ENCODE measurements at regions not wholly inside any gene's neighbourhood (a gene's known extent, or its start where the extent isn't known, plus 50 kb on each side); places are given as distances from the start of the nearest gene placed in this dataset.

DNA sequence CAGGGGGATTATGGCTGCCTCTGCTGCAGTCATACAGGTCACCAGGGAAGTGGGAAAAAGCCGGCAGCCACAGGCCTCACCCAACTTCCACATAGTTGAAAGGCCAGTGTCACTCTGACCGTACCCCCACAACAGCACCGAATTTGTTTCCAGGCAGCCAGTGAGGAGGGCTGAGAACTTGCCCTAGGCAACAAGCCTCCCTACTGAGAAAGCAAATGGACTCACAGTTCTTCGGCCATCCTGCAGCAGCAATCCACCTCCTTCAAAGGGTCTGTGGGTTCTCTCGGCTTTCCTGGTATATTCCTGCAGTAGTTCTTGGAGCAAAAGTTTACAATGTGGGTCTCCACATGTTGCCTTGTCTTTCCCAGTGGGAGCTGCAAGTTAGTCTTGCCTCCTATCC lies 251.3 kb downstream of the ETNK1 start:
- intact Hi-C loops (cut with micrococcal nuclease; ENCODE audit: unreplicated experiment), result no loop called here
- Histone ChIP-seq H3K4me3 (ENCODE audit: low read depth, low read length) (no peak overlapping the region), H3K27me3 (replicated peaks; ENCODE audit: control insufficient read depth, insufficient read depth, low read length) (no peaks in the 10 kb centered on the region), H3K9me3 (0 out of 2 replicates have a peak, but pooled peaks cover 2% of the 10 kb centered on the region), H3K36me3 (ENCODE audit: control insufficient read depth, insufficient read depth, low read length) (no peaks in the 10 kb centered on the region), H3K4me1 (no peaks in the 10 kb centered on the region)
- no peak overlapping the region for H3K4me3 Mint-ChIP-seq (ENCODE audit: unreplicated experiment)
- DNase-seq, result no peak
- no peaks in the 10 kb centered on the region for H3K36me3 Mint-ChIP-seq (ENCODE audit: insufficient read depth, unreplicated experiment)
- H3K4me1 Mint-ChIP-seq (ENCODE audit: low read depth, unreplicated experiment), result no peaks in the 10 kb centered on the region
- H3K27ac Mint-ChIP-seq (ENCODE audit: unreplicated experiment), result no peak overlapping the region
- no peak for TF ChIP-seq CTCF (IDR thresholded peaks at IDR 0.05; ENCODE audit: insufficient read depth in 1 of 2, low read depth in 1 of 2, low read length in 1 of 2, severe bottlenecking in 1 of 2, unreplicated experiment in 1 of 2)
- BruUV-seq (replicated peaks), result no TSS peak
- H3K27me3 Mint-ChIP-seq (ENCODE audit: insufficient read depth, unreplicated experiment), result peaks cover 3% of the 10 kb centered on the region
- CTCF ChIA-PET, result interaction anchor here (0.6 to 0.7 kb wide), 2 partner anchors 48 to 1830 kb away, joined by 3 to 4 read pairs; no protein-coding TSS in a partner anchor
- no peaks in the 10 kb centered on the region for H3K9me3 Mint-ChIP-seq (ENCODE audit: unreplicated experiment)
- POLR2A ChIA-PET, result no interaction called here

- CTCF ChIA-PET, result no interaction called here
- H3K27ac Mint-ChIP-seq (ENCODE audit: unreplicated experiment), result no peak overlapping the region
- H3K4me1 Mint-ChIP-seq (ENCODE audit: low read depth, unreplicated experiment), result no peaks in the 10 kb centered on the region
- 0 out of 2 replicates have a peak, but pooled peaks cover 2% of the 10 kb centered on the region for H3K9me3 ChIP-seq
- H3K4me1 ChIP-seq, result no peaks in the 10 kb centered on the region
- no peaks in the 10 kb centered on the region for H3K27me3 ChIP-seq (replicated peaks; ENCODE audit: control insufficient read depth, insufficient read depth, low read length)
- no peaks in the 10 kb centered on the region for H3K36me3 ChIP-seq (ENCODE audit: control insufficient read depth, insufficient read depth, low read length)
- H3K36me3 Mint-ChIP-seq (ENCODE audit: insufficient read depth, unreplicated experiment), result no peaks in the 10 kb centered on the region
- POLR2A ChIA-PET, result no interaction called here
- no peaks in the 10 kb centered on the region for H3K27me3 Mint-ChIP-seq (ENCODE audit: insufficient read depth, unreplicated experiment)
- no peaks in the 10 kb centered on the region for H3K9me3 Mint-ChIP-seq (ENCODE audit: unreplicated experiment)
- no peak for DNase-seq
- intact Hi-C loops (cut with micrococcal nuclease; ENCODE audit: unreplicated experiment), result no loop called here
- H3K4me3 Mint-ChIP-seq (ENCODE audit: unreplicated experiment), result no peak overlapping the region
- no peak for TF ChIP-seq CTCF (IDR thresholded peaks at IDR 0.05; ENCODE audit: insufficient read depth in 1 of 2, low read depth in 1 of 2, low read length in 1 of 2, severe bottlenecking in 1 of 2, unreplicated experiment in 1 of 2)
- H3K4me3 ChIP-seq (ENCODE audit: low read depth, low read length), result no peak overlapping the region
- no TSS peak for BruUV-seq (replicated peaks)
Measured at GRCh38 chr12:22879203-22879602, 254.2 kb downstream of the ETNK1 start.

GRCh38 chr12:22880331-22880730 lies 255.4 kb downstream of the ETNK1 start:
- no peak for DNase-seq
- CTCF ChIA-PET, result no interaction called here
- Histone ChIP-seq H3K4me1 (no peaks in the 10 kb centered on the region), H3K4me3 (ENCODE audit: low read depth, low read length) (no peak overlapping the region), H3K9me3 (0 out of 2 replicates have a peak, but pooled peaks cover 2% of the 10 kb centered on the region), H3K27me3 (replicated peaks; ENCODE audit: control insufficient read depth, insufficient read depth, low read length) (no peaks in the 10 kb centered on the region), H3K36me3 (ENCODE audit: control insufficient read depth, insufficient read depth, low read length) (no peaks in the 10 kb centered on the region)
- Mint-ChIP-seq H3K27me3 (ENCODE audit: insufficient read depth, unreplicated experiment) (no peaks in the 10 kb centered on the region), H3K36me3 (ENCODE audit: insufficient read depth, unreplicated experiment) (no peaks in the 10 kb centered on the region), H3K4me3 (ENCODE audit: unreplicated experiment) (no peak overlapping the region), H3K27ac (ENCODE audit: unreplicated experiment) (no peak overlapping the region), H3K9me3 (ENCODE audit: unreplicated experiment) (no peaks in the 10 kb centered on the region), H3K4me1 (ENCODE audit: low read depth, unreplicated experiment) (no peaks in the 10 kb centered on the region)
- POLR2A ChIA-PET, result no interaction called here
- intact Hi-C loops (cut with micrococcal nuclease; ENCODE audit: unreplicated experiment), result loop anchor here (5.0 kb wide), 1 partner anchor 102 kb away; no protein-coding TSS in a partner anchor
- TF ChIP-seq CTCF (IDR thresholded peaks at IDR 0.05; ENCODE audit: insufficient read depth in 1 of 2, low read depth in 1 of 2, low read length in 1 of 2, severe bottlenecking in 1 of 2, unreplicated experiment in 1 of 2), result no peak
- BruUV-seq (replicated peaks), result no TSS peak

Measured in Caco-2 (cell line).